ENCODE measurements at regions not wholly inside any gene's neighbourhood (a gene's known extent, or its start where the extent isn't known, plus 50 kb on each side); places are given as distances from the start of the nearest gene placed in this dataset.

DNA sequence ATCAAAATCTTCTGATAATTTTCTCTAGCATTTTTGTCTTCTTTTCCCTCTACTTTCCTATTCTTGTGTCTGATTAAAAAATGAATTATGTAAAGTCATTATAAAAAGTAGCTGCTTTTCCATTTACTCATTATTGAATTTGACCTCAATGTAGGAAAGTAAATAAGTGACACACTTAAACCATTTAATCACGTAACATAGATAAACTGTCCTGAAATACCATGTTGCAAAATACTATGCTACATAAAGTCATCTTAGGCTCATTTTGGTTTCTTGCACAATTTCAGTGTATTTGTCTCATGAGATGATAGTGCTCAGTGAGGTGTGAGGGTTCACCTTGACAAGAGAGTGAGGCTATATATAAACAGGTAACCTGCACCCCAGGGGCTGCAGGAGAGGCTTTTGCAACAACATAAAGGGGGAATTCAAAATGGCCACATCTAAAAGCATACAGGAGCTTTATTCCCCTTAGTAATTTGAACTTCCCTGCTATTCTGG lies 502.7 kb downstream of the RNF144A start:
- no peak for TF ChIP-seq RAD21 (IDR thresholded peaks at IDR 0.05)
- TF ChIP-seq, protein P1, sequence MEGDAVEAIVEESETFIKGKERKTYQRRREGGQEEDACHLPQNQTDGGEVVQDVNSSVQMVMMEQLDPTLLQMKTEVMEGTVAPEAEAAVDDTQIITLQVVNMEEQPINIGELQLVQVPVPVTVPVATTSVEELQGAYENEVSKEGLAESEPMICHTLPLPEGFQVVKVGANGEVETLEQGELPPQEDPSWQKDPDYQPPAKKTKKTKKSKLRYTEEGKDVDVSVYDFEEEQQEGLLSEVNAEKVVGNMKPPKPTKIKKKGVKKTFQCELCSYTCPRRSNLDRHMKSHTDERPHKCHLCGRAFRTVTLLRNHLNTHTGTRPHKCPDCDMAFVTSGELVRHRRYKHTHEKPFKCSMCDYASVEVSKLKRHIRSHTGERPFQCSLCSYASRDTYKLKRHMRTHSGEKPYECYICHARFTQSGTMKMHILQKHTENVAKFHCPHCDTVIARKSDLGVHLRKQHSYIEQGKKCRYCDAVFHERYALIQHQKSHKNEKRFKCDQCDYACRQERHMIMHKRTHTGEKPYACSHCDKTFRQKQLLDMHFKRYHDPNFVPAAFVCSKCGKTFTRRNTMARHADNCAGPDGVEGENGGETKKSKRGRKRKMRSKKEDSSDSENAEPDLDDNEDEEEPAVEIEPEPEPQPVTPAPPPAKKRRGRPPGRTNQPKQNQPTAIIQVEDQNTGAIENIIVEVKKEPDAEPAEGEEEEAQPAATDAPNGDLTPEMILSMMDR (IDR thresholded peaks at IDR 0.05; ENCODE audit: low read depth, low read length, missing input control): no peak
- TF ChIP-seq, protein P2, sequence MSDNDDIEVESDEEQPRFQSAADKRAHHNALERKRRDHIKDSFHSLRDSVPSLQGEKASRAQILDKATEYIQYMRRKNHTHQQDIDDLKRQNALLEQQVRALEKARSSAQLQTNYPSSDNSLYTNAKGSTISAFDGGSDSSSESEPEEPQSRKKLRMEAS (IDR thresholded peaks at IDR 0.05): no peak
- TF ChIP-seq, protein P3, sequence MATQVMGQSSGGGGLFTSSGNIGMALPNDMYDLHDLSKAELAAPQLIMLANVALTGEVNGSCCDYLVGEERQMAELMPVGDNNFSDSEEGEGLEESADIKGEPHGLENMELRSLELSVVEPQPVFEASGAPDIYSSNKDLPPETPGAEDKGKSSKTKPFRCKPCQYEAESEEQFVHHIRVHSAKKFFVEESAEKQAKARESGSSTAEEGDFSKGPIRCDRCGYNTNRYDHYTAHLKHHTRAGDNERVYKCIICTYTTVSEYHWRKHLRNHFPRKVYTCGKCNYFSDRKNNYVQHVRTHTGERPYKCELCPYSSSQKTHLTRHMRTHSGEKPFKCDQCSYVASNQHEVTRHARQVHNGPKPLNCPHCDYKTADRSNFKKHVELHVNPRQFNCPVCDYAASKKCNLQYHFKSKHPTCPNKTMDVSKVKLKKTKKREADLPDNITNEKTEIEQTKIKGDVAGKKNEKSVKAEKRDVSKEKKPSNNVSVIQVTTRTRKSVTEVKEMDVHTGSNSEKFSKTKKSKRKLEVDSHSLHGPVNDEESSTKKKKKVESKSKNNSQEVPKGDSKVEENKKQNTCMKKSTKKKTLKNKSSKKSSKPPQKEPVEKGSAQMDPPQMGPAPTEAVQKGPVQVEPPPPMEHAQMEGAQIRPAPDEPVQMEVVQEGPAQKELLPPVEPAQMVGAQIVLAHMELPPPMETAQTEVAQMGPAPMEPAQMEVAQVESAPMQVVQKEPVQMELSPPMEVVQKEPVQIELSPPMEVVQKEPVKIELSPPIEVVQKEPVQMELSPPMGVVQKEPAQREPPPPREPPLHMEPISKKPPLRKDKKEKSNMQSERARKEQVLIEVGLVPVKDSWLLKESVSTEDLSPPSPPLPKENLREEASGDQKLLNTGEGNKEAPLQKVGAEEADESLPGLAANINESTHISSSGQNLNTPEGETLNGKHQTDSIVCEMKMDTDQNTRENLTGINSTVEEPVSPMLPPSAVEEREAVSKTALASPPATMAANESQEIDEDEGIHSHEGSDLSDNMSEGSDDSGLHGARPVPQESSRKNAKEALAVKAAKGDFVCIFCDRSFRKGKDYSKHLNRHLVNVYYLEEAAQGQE (IDR thresholded peaks at IDR 0.05): no peak
- peak in 1 of 2 donors; percentile 13 for TF ChIP-seq RXRA (IDR thresholded peaks at IDR 0.05)
- no peak for TF ChIP-seq TAF1 (conservative IDR thresholded peaks at IDR 0.05)
- no peak for TF ChIP-seq YY1 (IDR thresholded peaks at IDR 0.05)
- no peak for TF ChIP-seq FOXA1 (IDR thresholded peaks at IDR 0.05)
- no peak for TF ChIP-seq JUND (IDR thresholded peaks at IDR 0.05)
- TF ChIP-seq, protein P4, sequence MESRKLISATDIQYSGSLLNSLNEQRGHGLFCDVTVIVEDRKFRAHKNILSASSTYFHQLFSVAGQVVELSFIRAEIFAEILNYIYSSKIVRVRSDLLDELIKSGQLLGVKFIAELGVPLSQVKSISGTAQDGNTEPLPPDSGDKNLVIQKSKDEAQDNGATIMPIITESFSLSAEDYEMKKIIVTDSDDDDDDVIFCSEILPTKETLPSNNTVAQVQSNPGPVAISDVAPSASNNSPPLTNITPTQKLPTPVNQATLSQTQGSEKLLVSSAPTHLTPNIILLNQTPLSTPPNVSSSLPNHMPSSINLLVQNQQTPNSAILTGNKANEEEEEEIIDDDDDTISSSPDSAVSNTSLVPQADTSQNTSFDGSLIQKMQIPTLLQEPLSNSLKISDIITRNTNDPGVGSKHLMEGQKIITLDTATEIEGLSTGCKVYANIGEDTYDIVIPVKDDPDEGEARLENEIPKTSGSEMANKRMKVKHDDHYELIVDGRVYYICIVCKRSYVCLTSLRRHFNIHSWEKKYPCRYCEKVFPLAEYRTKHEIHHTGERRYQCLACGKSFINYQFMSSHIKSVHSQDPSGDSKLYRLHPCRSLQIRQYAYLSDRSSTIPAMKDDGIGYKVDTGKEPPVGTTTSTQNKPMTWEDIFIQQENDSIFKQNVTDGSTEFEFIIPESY (IDR thresholded peaks at IDR 0.05): no peak
